ENCODE measurements at regions not wholly inside any gene's neighbourhood (a gene's known extent, or its start where the extent isn't known, plus 50 kb on each side); places are given as distances from the start of the nearest gene placed in this dataset.

DNA sequence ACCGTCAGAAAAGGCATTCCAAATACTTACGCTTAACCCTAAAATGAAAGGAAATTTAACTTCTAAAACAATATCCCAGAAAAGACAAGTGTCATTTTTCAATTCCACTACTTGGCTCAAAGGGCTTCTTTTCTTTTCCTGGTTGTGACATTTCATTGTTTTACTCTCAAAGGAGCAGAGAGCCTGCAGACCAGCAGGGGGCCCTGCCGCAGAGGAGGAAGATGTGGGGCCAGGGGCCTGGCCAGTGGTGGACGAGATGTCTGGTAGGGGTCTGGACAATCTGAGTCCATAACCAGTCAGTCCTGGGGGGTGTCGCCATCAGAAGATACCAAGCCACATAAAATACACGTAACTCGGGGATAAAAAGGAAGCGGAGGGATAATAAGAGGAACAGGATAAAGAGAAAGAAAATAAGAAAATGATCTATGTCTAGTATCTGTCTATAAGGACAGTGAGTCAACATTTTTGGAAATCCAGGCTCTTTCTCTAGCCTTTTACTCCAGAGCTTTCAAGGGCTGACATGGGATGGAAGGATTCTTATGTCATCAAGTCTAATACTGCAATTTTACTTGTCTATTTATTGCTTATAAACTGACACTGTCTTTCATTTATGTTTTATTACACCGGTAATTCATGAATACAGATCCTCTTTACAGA is 54.2 kb upstream of the ARHGEF3 start:
- TF ChIP-seq EGR1 (IDR thresholded peaks at IDR 0.05; ENCODE audit: borderline replicate concordance, low read depth, low read length) (no peak), POLR2A (IDR thresholded peaks at IDR 0.05; ENCODE audit: control extremely low read depth in 1 of 2, low read depth in 2 of 2, low read length in 2 of 2) (no peak), TCF12 (IDR thresholded peaks at IDR 0.05; ENCODE audit: low read depth, low read length) (no peak), SP2 (IDR thresholded peaks at IDR 0.05; ENCODE audit: low read length) (no peak), EP300 (IDR thresholded peaks at IDR 0.05; ENCODE audit: borderline replicate concordance in 1 of 2, low read depth in 2 of 2, low read length in 2 of 2) (no peak)
- TF ChIP-seq, protein P1, sequence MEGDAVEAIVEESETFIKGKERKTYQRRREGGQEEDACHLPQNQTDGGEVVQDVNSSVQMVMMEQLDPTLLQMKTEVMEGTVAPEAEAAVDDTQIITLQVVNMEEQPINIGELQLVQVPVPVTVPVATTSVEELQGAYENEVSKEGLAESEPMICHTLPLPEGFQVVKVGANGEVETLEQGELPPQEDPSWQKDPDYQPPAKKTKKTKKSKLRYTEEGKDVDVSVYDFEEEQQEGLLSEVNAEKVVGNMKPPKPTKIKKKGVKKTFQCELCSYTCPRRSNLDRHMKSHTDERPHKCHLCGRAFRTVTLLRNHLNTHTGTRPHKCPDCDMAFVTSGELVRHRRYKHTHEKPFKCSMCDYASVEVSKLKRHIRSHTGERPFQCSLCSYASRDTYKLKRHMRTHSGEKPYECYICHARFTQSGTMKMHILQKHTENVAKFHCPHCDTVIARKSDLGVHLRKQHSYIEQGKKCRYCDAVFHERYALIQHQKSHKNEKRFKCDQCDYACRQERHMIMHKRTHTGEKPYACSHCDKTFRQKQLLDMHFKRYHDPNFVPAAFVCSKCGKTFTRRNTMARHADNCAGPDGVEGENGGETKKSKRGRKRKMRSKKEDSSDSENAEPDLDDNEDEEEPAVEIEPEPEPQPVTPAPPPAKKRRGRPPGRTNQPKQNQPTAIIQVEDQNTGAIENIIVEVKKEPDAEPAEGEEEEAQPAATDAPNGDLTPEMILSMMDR (IDR thresholded peaks at IDR 0.05; ENCODE audit: control extremely low read depth in 1 of 3, insufficient read depth in 1 of 3, low read depth in 1 of 3, low read length in 3 of 3): peak; percentile 57 to 65 (median 60)
